ENCODE measurements at regions not wholly inside any gene's neighbourhood (a gene's known extent, or its start where the extent isn't known, plus 50 kb on each side); places are given as distances from the start of the nearest gene placed in this dataset.
A peak's percentile ranks its signal among the peaks of the same experiment; 100 is the strongest.

DNA sequence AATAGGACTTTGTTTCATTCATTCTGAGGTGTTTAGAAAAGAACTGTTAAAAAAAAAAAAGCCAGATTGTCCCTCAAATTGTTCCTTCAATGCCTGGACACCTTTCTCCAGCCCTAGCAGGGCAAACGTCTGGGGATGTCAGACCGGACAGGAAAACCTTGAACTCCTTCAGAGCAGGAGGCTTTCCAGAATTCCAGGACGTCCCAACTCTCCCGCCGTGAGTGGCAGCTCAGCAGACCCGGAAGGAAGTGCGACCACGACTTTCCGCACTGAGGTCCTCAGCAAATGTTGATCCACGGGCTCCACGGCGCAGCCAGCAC lies 139.1 kb downstream of the DLL1 start:
- Histone ChIP-seq H3K79me2 (ENCODE audit: control insufficient read depth, insufficient read depth, low read length) (no peaks in the 10 kb centered on the region), H3K4me3 (replicated peaks in 1 of 3; ENCODE audit: insufficient read depth in 1 of 3, low read depth in 1 of 3, low read length in 3 of 3) (no peak overlapping the region), H3K9me1 (replicated peaks; ENCODE audit: control insufficient read depth, extremely low read depth, insufficient read depth, low read length) (no peaks in the 10 kb centered on the region), H4K20me1 (replicated peaks; ENCODE audit: control insufficient read depth, extremely low read depth, insufficient read depth, low read length) (no peaks in the 10 kb centered on the region), H3K36me3 (ENCODE audit: control insufficient read depth in 2 of 2, extremely low read depth in 1 of 2, insufficient read depth in 2 of 2, low read length in 2 of 2) (no peaks in the 10 kb centered on the region), H3K4me2 (ENCODE audit: insufficient read depth, low read length) (no peak overlapping the region), H2AFZ (ENCODE audit: low read depth, low read length) (peak overlapping the region; percentile 81), H3K9me3 (replicated peaks; ENCODE audit: control insufficient read depth, insufficient read depth, low read length) (no peaks in the 10 kb centered on the region), H3K9ac (replicated peaks; ENCODE audit: extremely low read depth, insufficient read depth, low read length) (no peak overlapping the region), H3K4me1 (ENCODE audit: control insufficient read depth, extremely low read depth, insufficient read depth, low read length) (peaks cover 7% of the 10 kb centered on the region), H3K27ac (ENCODE audit: insufficient read depth, low read depth, low read length) (no peak overlapping the region), H3K27me3 (ENCODE audit: control insufficient read depth in 2 of 2, insufficient read depth in 2 of 2, low read length in 2 of 2) (no peaks in the 10 kb centered on the region)
- ChIA-PET POLR2A (no interaction called here), CTCF (interaction anchor here (1.5 kb wide), 1 partner anchor 320 kb away, joined by 7 read pairs; no protein-coding TSS in a partner anchor)
- TF ChIP-seq FOS (IDR thresholded peaks at IDR 0.05; ENCODE audit: borderline replicate concordance, insufficient read depth, low read length) (no peak), POLR2A (IDR thresholded peaks at IDR 0.05; ENCODE audit: low read depth, low read length) (no peak), EZH2 (IDR thresholded peaks at IDR 0.05; ENCODE audit: borderline replicate concordance, low read depth, low read length, severe bottlenecking) (no peak), MYC (IDR thresholded peaks at IDR 0.05; ENCODE audit: low read depth, low read length) (no peak), POLR2AphosphoS5 (IDR thresholded peaks at IDR 0.05; ENCODE audit: insufficient read depth, low read depth, low read length) (no peak), JUN (IDR thresholded peaks at IDR 0.05; ENCODE audit: borderline replicate concordance, insufficient read depth, insufficient read length, low read depth) (no peak), GATA2 (IDR thresholded peaks at IDR 0.05; ENCODE audit: insufficient read depth, insufficient read length, low read depth, low read length) (no peak)
- TF ChIP-seq, protein P1, sequence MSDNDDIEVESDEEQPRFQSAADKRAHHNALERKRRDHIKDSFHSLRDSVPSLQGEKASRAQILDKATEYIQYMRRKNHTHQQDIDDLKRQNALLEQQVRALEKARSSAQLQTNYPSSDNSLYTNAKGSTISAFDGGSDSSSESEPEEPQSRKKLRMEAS (IDR thresholded peaks at IDR 0.05; ENCODE audit: insufficient read depth, insufficient read length): no peak
- TF ChIP-seq, protein P2, sequence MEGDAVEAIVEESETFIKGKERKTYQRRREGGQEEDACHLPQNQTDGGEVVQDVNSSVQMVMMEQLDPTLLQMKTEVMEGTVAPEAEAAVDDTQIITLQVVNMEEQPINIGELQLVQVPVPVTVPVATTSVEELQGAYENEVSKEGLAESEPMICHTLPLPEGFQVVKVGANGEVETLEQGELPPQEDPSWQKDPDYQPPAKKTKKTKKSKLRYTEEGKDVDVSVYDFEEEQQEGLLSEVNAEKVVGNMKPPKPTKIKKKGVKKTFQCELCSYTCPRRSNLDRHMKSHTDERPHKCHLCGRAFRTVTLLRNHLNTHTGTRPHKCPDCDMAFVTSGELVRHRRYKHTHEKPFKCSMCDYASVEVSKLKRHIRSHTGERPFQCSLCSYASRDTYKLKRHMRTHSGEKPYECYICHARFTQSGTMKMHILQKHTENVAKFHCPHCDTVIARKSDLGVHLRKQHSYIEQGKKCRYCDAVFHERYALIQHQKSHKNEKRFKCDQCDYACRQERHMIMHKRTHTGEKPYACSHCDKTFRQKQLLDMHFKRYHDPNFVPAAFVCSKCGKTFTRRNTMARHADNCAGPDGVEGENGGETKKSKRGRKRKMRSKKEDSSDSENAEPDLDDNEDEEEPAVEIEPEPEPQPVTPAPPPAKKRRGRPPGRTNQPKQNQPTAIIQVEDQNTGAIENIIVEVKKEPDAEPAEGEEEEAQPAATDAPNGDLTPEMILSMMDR (IDR thresholded peaks at IDR 0.05; ENCODE audit: extremely low read depth in 1 of 2, insufficient read depth in 1 of 2, low read depth in 1 of 2, low read length in 2 of 2): no peak
- BruUV-seq (replicated peaks): no TSS peak
- no peak for FAIRE-seq
- DNase-seq (ENCODE audit: low read depth, low spot score): no peak
- dilution Hi-C loops (cut with MboI; ENCODE audit: extremely low pct_ligation_motif_present, low sequenced_read_pairs) (no loop called here), intact Hi-C loops (cut with micrococcal nuclease) (loop anchor here (1.0 to 10.0 kb wide), 5 partner anchors 28 to 363 kb away; no protein-coding TSS in a partner anchor)
